HepG2 (cell line): ENCODE measurements at regions not wholly inside any gene's neighbourhood (a gene's known extent, or its start where the extent isn't known, plus 50 kb on each side); places are given as distances from the start of the nearest gene placed in this dataset.

Experiments
- ATAC-seq: fragments of 200-7000 bp; cut with Tn5 transposase; 3 replicates; pipeline ENCODE4 v1.9.1; 2020; ENCODE audit warnings: mild to moderate bottlenecking, moderate library complexity
- BruUV-seq: library from RNA; stranded (reverse); fragments of 400-500 nt; replicated peaks from 2 replicates; lab custom pipeline; 2021; lab: Mats Ljungman, UMichigan
- CTCF ChIA-PET: fragments of 300-600 bp; formaldehyde crosslinking; extraction: SDS; loops from one replicate; lab custom pipeline; 2021; ENCODE audit warnings: low total read pairs, inconsistent platforms, low intra/inter-chr PET ratio; lab: Yijun Ruan, JAX
- POLR2A ChIA-PET: fragments of 350-600 bp; sonication (Branson Sonifier 250); formaldehyde crosslinking; loops from one replicate; lab custom pipeline; 2020; ENCODE audit warnings: antibody characterized with exemption, inconsistent platforms; lab: Yijun Ruan, JAX
- DNase-seq: peaks from one replicate; pipeline ENCODE4 v3.0.0-alpha.2; 2015; ENCODE audit warnings: low spot score
- FAIRE-seq: peaks from 3 replicates; lab custom pipeline; 2011; peaks lifted over from hg19 to GRCh38; lab: Jason Lieb, UNC
- H2AFZ ChIP-seq: one replicate; pipeline ENCODE4 v1.6.1; 2011; ENCODE audit warnings: low read length, inconsistent platforms
- H3K27ac ChIP-seq: fragments of 300-600 bp; 3 replicates; pipeline ENCODE4 v1.8.0; 2011; ENCODE audit warnings: mixed run types, mild to moderate bottlenecking, mixed read lengths, low read length, inconsistent platforms; ENCODE audit not compliant: insufficient read depth; ENCODE audit errors: extremely low read length
- H3K27me3 ChIP-seq, 2 experiments: fragments of 200-600 bp in 1 of 2; 2 replicates in 1 of 2; 3 replicates in 1 of 2; pipeline versions ENCODE4 v1.6.0 to v1.8.0; 2011; ENCODE audit warnings: low read length in 2 of 2, mild to moderate bottlenecking in 2 of 2, moderate library complexity in 2 of 2, inconsistent platforms in 1 of 2; ENCODE audit not compliant: insufficient read depth in 2 of 2, control insufficient read depth in 1 of 2
- H3K36me3 ChIP-seq, 2 experiments: fragments of 200-600 bp in 1 of 2; replicated peaks in 1 of 2; 2 replicates in 1 of 2; 3 replicates in 1 of 2; pipeline versions ENCODE4 v1.5.1 to v1.8.0; 2011; ENCODE audit warnings: low read length in 2 of 2, inconsistent platforms in 1 of 2; ENCODE audit not compliant: insufficient read depth in 2 of 2, control insufficient read depth in 1 of 2
- H3K4me1 ChIP-seq: 2 replicates; pipeline ENCODE4 v1.5.1; 2012; ENCODE audit warnings: low read length, inconsistent platforms; ENCODE audit not compliant: insufficient read depth
- H3K4me2 ChIP-seq: 2 replicates; pipeline ENCODE4 v1.6.0; 2011; ENCODE audit warnings: low read depth, low read length, inconsistent platforms
- H3K4me3 ChIP-seq, 3 experiments: fragments of 200-600 bp in 1 of 3; sonication (generic), shearing (Covaris generic) in 1 of 3; replicated peaks in 1 of 3; 2 replicates each; pipeline ENCODE4 v1.5.1; 2011 to 2016; ENCODE audit warnings: low read length in 3 of 3, inconsistent platforms in 2 of 3, low read depth in 2 of 3, mild to moderate bottlenecking in 2 of 3, control low read depth in 1 of 3, mixed read lengths in 1 of 3; ENCODE audit not compliant: insufficient read depth in 1 of 3
- H3K79me2 ChIP-seq: one replicate; pipeline ENCODE4 v1.6.1; 2011; ENCODE audit warnings: low read length, inconsistent platforms; ENCODE audit not compliant: insufficient read depth
- H3K9ac ChIP-seq: 2 replicates; pipeline ENCODE4 v1.6.0; 2011; ENCODE audit warnings: mild to moderate bottlenecking, low read depth, low read length, inconsistent platforms; ENCODE audit not compliant: insufficient read depth
- H3K9me3 ChIP-seq: 2 replicates; pipeline ENCODE4 v1.5.1; 2012; ENCODE audit warnings: mild to moderate bottlenecking, low read length
- H4K20me1 ChIP-seq: 2 replicates; pipeline ENCODE4 v1.6.0; 2011; ENCODE audit warnings: inconsistent platforms, mild to moderate bottlenecking, low read length, moderate library complexity; ENCODE audit not compliant: insufficient read depth
- ADNP ChIP-seq: sonication (generic); formaldehyde crosslinking; IDR thresholded peaks from 2 replicates; pipeline ENCODE4 v1.4.0; 2020; ENCODE audit warnings: missing genetic modification reagents
- ATAD3A ChIP-seq: sonication (generic); formaldehyde crosslinking; IDR thresholded peaks from 2 replicates; pipeline ENCODE4 v1.4.0; 2020; ENCODE audit warnings: missing genetic modification reagents
- CCAR2 ChIP-seq: fragments of 200-400 bp; formaldehyde crosslinking; optimal IDR thresholded peaks from 2 replicates; pipeline ENCODE3; 2018; ENCODE audit warnings: low read depth, mild to moderate bottlenecking, low read length, moderate library complexity
- ESRRA ChIP-seq: sonication (generic); formaldehyde crosslinking; IDR thresholded peaks from 2 replicates; pipeline ENCODE4 v1.5.1; 2020; ENCODE audit warnings: mild to moderate bottlenecking, low read depth, missing genetic modification reagents
- FOXJ3 ChIP-seq: sonication (generic); formaldehyde crosslinking; IDR thresholded peaks from 2 replicates; pipeline ENCODE4 v1.4.0; 2020; ENCODE audit warnings: missing genetic modification reagents, mild to moderate bottlenecking, borderline replicate concordance
- GATAD2A ChIP-seq: IDR thresholded peaks from 2 replicates; pipeline ENCODE4 v1.6.1; 2016
- KDM4B ChIP-seq: sonication (generic); formaldehyde crosslinking; IDR thresholded peaks from 2 replicates; pipeline ENCODE4 v1.4.0; 2020; ENCODE audit warnings: missing genetic modification reagents
- SRSF9 ChIP-seq: fragments of 200-400 bp; formaldehyde crosslinking; IDR thresholded peaks from 2 replicates; pipeline ENCODE4 v1.6.1; 2018; ENCODE audit warnings: borderline replicate concordance, mild to moderate bottlenecking, low read depth, low read length; ENCODE audit not compliant: insufficient read depth, poor library complexity, severe bottlenecking
- ZBED4 ChIP-seq: sonication (generic); formaldehyde crosslinking; IDR thresholded peaks from 2 replicates; pipeline ENCODE4 v1.4.0; 2020; ENCODE audit warnings: missing genetic modification reagents, borderline replicate concordance
- ZGPAT ChIP-seq: IDR thresholded peaks from 2 replicates; pipeline ENCODE4 v1.6.1; 2016; ENCODE audit warnings: mild to moderate bottlenecking
- ZNF251 ChIP-seq: sonication (generic); formaldehyde crosslinking; IDR thresholded peaks from 2 replicates; pipeline ENCODE4 v1.9.0; 2021; ENCODE audit warnings: mild to moderate bottlenecking, missing genetic modification reagents
- ZNF275 ChIP-seq: sonication (generic); formaldehyde crosslinking; IDR thresholded peaks from 2 replicates; pipeline ENCODE4 v1.8.0; 2022; ENCODE audit warnings: missing genetic modification reagents, mild to moderate bottlenecking, inconsistent platforms, borderline replicate concordance
- ZNF83 ChIP-seq: sonication (generic); formaldehyde crosslinking; IDR thresholded peaks from 2 replicates; pipeline ENCODE4 v1.4.0; 2020; ENCODE audit warnings: missing genetic modification reagents, mild to moderate bottlenecking, borderline replicate concordance
- WGBS: methylation state at CpG from one replicate; pipeline ENCODE4 v1.1.6; 2017; ENCODE audit warnings: low lambda C conversion rate; 5-methylcytosine and 5-hydroxymethylcytosine counted together
- in situ Hi-C: cut with HindIII; loops from 2 replicates; pipeline ENCODE4 v1.10.0; 2017; ENCODE audit warnings: low pct_unique_long_range_greater_than_20kb; ENCODE audit not compliant: extremely low pct_ligation_motif_present
- intact Hi-C: fragments of 100-400 bp; cut with micrococcal nuclease; formaldehyde crosslinking; loops from one replicate; pipeline ENCODE4 v1.10.0; 2022; ENCODE audit not compliant: unreplicated experiment

- Histone ChIP-seq H2AFZ (no peak overlapping the region), H3K36me3 (no peaks in the 10 kb centered on the region), H3K9ac (no peak overlapping the region), H4K20me1 (no peaks in the 10 kb centered on the region), H3K27me3 (no peaks in the 10 kb centered on the region), H3K4me3 (no peak overlapping the region), H3K4me2 (no peak overlapping the region), H3K4me1 (no peaks in the 10 kb centered on the region), H3K9me3 (no peaks in the 10 kb centered on the region), H3K79me2 (no peaks in the 10 kb centered on the region), H3K27ac (no peak overlapping the region)
- in situ Hi-C loops (no loop called here), intact Hi-C loops (no loop called here)
- POLR2A ChIA-PET = no interaction called here
- BruUV-seq = no TSS peak
- ATAC-seq (no peak), FAIRE-seq (no peak), DNase-seq (no peak)
- WGBS = 2% methylated on average over 7 of the region's 7 CpGs
- CTCF ChIA-PET = no interaction called here
- TF ChIP-seq SRSF9 = no peak
- no peak for TF ChIP-seq GATAD2A (CRISPR knock-in tag)
- no peak for TF ChIP-seq ZNF275 (CRISPR knock-in tag)
- TF ChIP-seq ATAD3A (CRISPR knock-in tag) = no peak
- no peak for TF ChIP-seq ZBED4 (CRISPR knock-in tag)
- TF ChIP-seq ESRRA (CRISPR knock-in tag) = no peak
- no peak for TF ChIP-seq KDM4B (CRISPR knock-in tag)
- TF ChIP-seq ZNF251 (CRISPR knock-in tag) = no peak
- TF ChIP-seq ADNP (CRISPR knock-in tag) = no peak
- TF ChIP-seq FOXJ3 = no peak
- TF ChIP-seq CCAR2 = no peak
- TF ChIP-seq ZGPAT = no peak
- TF ChIP-seq ZNF83 (CRISPR knock-in tag) = no peak
These were observed 538.2 kb upstream of the ZNF462 start for GRCh38 chr9:106324591-106325280.
